IMR-90 (cell line): ENCODE measurements at regions not wholly inside any gene's neighbourhood (a gene's known extent, or its start where the extent isn't known, plus 50 kb on each side); places are given as distances from the start of the nearest gene placed in this dataset.

Experiments used
- ATAC-seq: fragments of 200-7000 bp; cut with Tn5 transposase; 2 replicates; pipeline ENCODE4 v1.9.1; 2020; ENCODE audit warnings: low read depth, mild to moderate bottlenecking, moderate library complexity
- BruUV-seq: library from RNA; stranded (reverse); fragments of 400-500 nt; replicated peaks from 2 replicates; lab custom pipeline; 2021; lab: Mats Ljungman, UMichigan
- CTCF ChIA-PET: fragments of 300-600 bp; formaldehyde crosslinking; extraction: SDS; loops from one replicate; lab custom pipeline; 2021; ENCODE audit warnings: antibody characterized with exemption; lab: Yijun Ruan, JAX
- POLR2A ChIA-PET: fragments of 300-600 bp; sonication (Branson Sonifier 250); formaldehyde crosslinking; loops from one replicate; lab custom pipeline; 2022; ENCODE audit warnings: antibody characterized with exemption; ENCODE audit not compliant: unreplicated experiment; lab: Charles Lee
- DNase-seq: peaks from one replicate; pipeline ENCODE4 v3.0.0; 2013
- H2AFZ ChIP-seq: replicated peaks from 2 replicates; pipeline ENCODE3; 2013; ENCODE audit warnings: low read length, mild to moderate bottlenecking; ENCODE audit not compliant: poor library complexity
- H2AK5ac ChIP-seq: 2 replicates; pipeline ENCODE4 v1.6.1; 2013; ENCODE audit warnings: low read depth, low read length, inconsistent platforms
- H2AK9ac ChIP-seq: replicated peaks from 2 replicates; pipeline ENCODE3; 2013; ENCODE audit warnings: mild to moderate bottlenecking, low read depth, low read length, moderate library complexity; ENCODE audit not compliant: poor library complexity
- H2BK120ac ChIP-seq: 2 replicates; pipeline ENCODE4 v1.6.1; 2013; ENCODE audit warnings: low read depth, low read length, inconsistent platforms
- H2BK15ac ChIP-seq: 3 replicates; pipeline ENCODE4 v1.6.1; 2013; ENCODE audit warnings: low read depth, low read length, inconsistent platforms
- H2BK20ac ChIP-seq: 2 replicates; pipeline ENCODE4 v1.6.1; 2013; ENCODE audit warnings: low read depth, mild to moderate bottlenecking, inconsistent platforms, low read length, moderate library complexity
- H2BK5ac ChIP-seq: 2 replicates; pipeline ENCODE4 v1.6.1; 2013; ENCODE audit warnings: mild to moderate bottlenecking, low read depth, low read length, inconsistent platforms; ENCODE audit not compliant: poor library complexity, severe bottlenecking
- H3K14ac ChIP-seq: replicated peaks from 2 replicates; pipeline ENCODE4 v1.6.1; 2013; ENCODE audit warnings: low read depth, low read length, inconsistent platforms
- H3K18ac ChIP-seq: 2 replicates; pipeline ENCODE4 v1.6.1; 2013; ENCODE audit warnings: low read depth, low read length, control low read depth
- H3K23ac ChIP-seq: 2 replicates; pipeline ENCODE4 v1.6.1; 2013; ENCODE audit warnings: low read depth, low read length, inconsistent platforms
- H3K27ac ChIP-seq: 2 replicates; pipeline ENCODE4 v1.5.1; 2013; ENCODE audit warnings: mild to moderate bottlenecking, control low read depth, low read length; ENCODE audit not compliant: insufficient read depth
- H3K27me3 ChIP-seq: 2 replicates; pipeline ENCODE4 v1.6.1; 2013; ENCODE audit warnings: low read length; ENCODE audit not compliant: control insufficient read depth, insufficient read depth
- H3K36me3 ChIP-seq: 2 replicates; pipeline ENCODE4 v1.6.1; 2013; ENCODE audit warnings: low read length, mixed read lengths; ENCODE audit not compliant: control insufficient read depth, insufficient read depth
- H3K4ac ChIP-seq: 2 replicates; pipeline ENCODE4 v1.6.1; 2013; ENCODE audit warnings: low read depth, low read length, inconsistent platforms
- H3K4me1 ChIP-seq: 2 replicates; pipeline ENCODE4 v1.6.1; 2013; ENCODE audit warnings: low read length, mixed read lengths; ENCODE audit not compliant: control insufficient read depth, insufficient read depth
- H3K4me2 ChIP-seq: 2 replicates; pipeline ENCODE4 v1.6.1; 2013; ENCODE audit warnings: low read depth, mild to moderate bottlenecking, control low read depth, low read length, moderate library complexity
- H3K4me3 ChIP-seq: 2 replicates; pipeline ENCODE4 v1.5.1; 2013; ENCODE audit warnings: low read depth, mild to moderate bottlenecking, control low read depth, low read length, moderate library complexity; ENCODE audit not compliant: insufficient read depth
- H3K56ac ChIP-seq: 2 replicates; pipeline ENCODE4 v1.6.1; 2013; ENCODE audit warnings: low read length, inconsistent platforms; ENCODE audit not compliant: insufficient read depth; ENCODE audit errors: extremely low read depth
- H3K79me1 ChIP-seq, 2 experiments: 2 replicates each; pipeline ENCODE4 v1.6.1; 2013; ENCODE audit warnings: low read length in 2 of 2, inconsistent platforms in 1 of 2, low read depth in 1 of 2
- H3K9ac ChIP-seq: 2 replicates; pipeline ENCODE4 v1.6.1; 2013; ENCODE audit warnings: low read depth, low read length, control low read depth
- H3K9me1 ChIP-seq: 2 replicates; pipeline ENCODE4 v1.6.1; 2013; ENCODE audit warnings: low read length, inconsistent platforms; ENCODE audit not compliant: insufficient read depth
- H3K9me3 ChIP-seq: 2 replicates; pipeline ENCODE4 v1.6.1; 2013; ENCODE audit warnings: low read length; ENCODE audit not compliant: control insufficient read depth, insufficient read depth
- H4K20me1 ChIP-seq: 2 replicates; pipeline ENCODE4 v1.6.1; 2013; ENCODE audit warnings: low read length, inconsistent platforms; ENCODE audit not compliant: insufficient read depth
- H4K5ac ChIP-seq: 2 replicates; pipeline ENCODE4 v1.6.1; 2013; ENCODE audit warnings: mild to moderate bottlenecking, low read depth, low read length, control low read depth
- H4K8ac ChIP-seq, 2 experiments: 2 replicates each; pipeline ENCODE4 v1.6.1; 2013; ENCODE audit warnings: low read depth in 2 of 2, low read length in 2 of 2, control low read depth in 1 of 2, inconsistent platforms in 1 of 2
- H4K91ac ChIP-seq: 2 replicates; pipeline ENCODE4 v1.6.1; 2013; ENCODE audit warnings: low read depth, low read length, inconsistent platforms; ENCODE audit not compliant: insufficient read depth
- BHLHE40 ChIP-seq: fragments of 150-350 bp; IDR thresholded peaks from 2 replicates; pipeline ENCODE4 v1.6.1; 2016; ENCODE audit warnings: mild to moderate bottlenecking, low read depth, low read length
- CEBPB ChIP-seq: IDR thresholded peaks from 2 replicates; pipeline ENCODE4 v1.6.1; 2012; ENCODE audit warnings: low read depth, low read length, improper control_type of control experiment
- CHD1 ChIP-seq: IDR thresholded peaks from 2 replicates; pipeline ENCODE4 v1.6.1; 2012; ENCODE audit warnings: low read depth, low read length, improper control_type of control experiment
- FOS ChIP-seq: fragments of 150-350 bp; IDR thresholded peaks from 2 replicates; pipeline ENCODE4 v1.6.1; 2016; ENCODE audit warnings: low read depth, low read length
- MAFK ChIP-seq: IDR thresholded peaks from 2 replicates; pipeline ENCODE4 v1.6.1; 2012; ENCODE audit warnings: low read depth, low read length, improper control_type of control experiment
- MAZ ChIP-seq: IDR thresholded peaks from 2 replicates; pipeline ENCODE4 v1.6.1; 2012; ENCODE audit warnings: low read depth, mild to moderate bottlenecking, low read length, improper control_type of control experiment, moderate library complexity, borderline replicate concordance
- MXI1 ChIP-seq: IDR thresholded peaks from 2 replicates; pipeline ENCODE4 v1.6.1; 2012; ENCODE audit warnings: low read depth, mild to moderate bottlenecking, low read length, moderate library complexity, borderline replicate concordance
- NFE2L2 ChIP-seq: fragments of 150-350 bp; IDR thresholded peaks from 2 replicates; pipeline ENCODE4 v1.6.1; 2016; ENCODE audit warnings: low read depth, mild to moderate bottlenecking, low read length
- POLR2A ChIP-seq: IDR thresholded peaks from 2 replicates; pipeline ENCODE4 v1.6.1; 2012; ENCODE audit warnings: mild to moderate bottlenecking, low read depth, low read length
- RAD21 ChIP-seq: IDR thresholded peaks from 2 replicates; pipeline ENCODE4 v1.6.1; 2012; ENCODE audit warnings: low read length, improper control_type of control experiment
- RCOR1 ChIP-seq: IDR thresholded peaks from 2 replicates; pipeline ENCODE4 v1.6.1; 2012; ENCODE audit warnings: mild to moderate bottlenecking, low read length, improper control_type of control experiment; ENCODE audit not compliant: insufficient replicate concordance
- RFX5 ChIP-seq: IDR thresholded peaks from 2 replicates; pipeline ENCODE4 v1.8.0; 2012; ENCODE audit warnings: low read depth, mild to moderate bottlenecking, low read length, moderate library complexity
- SMC3 ChIP-seq: fragments of 150-350 bp; IDR thresholded peaks from 2 replicates; pipeline ENCODE4 v1.6.1; 2016; ENCODE audit warnings: low read depth, mild to moderate bottlenecking, antibody characterized with exemption, low read length, moderate library complexity
- WGBS, 2 experiments: methylation state at CpG; one replicate each; pipeline versions ENCODE4 v1.1.5 to v1.1.7; 2013; ENCODE audit warnings: missing lambda C conversion rate in 2 of 2; ENCODE audit not compliant: insufficient read length in 1 of 2; ENCODE audit errors: extremely low coverage in 2 of 2; 5-methylcytosine and 5-hydroxymethylcytosine counted together
- dilution Hi-C: fragments of 300-500 bp; cut with HindIII; formaldehyde crosslinking; loops from one replicate; pipeline ENCODE4 v1.14.3; 2018; ENCODE audit warnings: low sequenced_read_pairs; ENCODE audit not compliant: unreplicated experiment
- in situ Hi-C: fragments of 300-500 bp; cut with MboI; formaldehyde crosslinking; loops from 3 replicates; pipeline ENCODE4 v1.14.3; 2019; ENCODE audit warnings: low sequenced_read_pairs, inconsistent platforms, mixed read lengths
- intact Hi-C: fragments of 100-400 bp; cut with micrococcal nuclease; formaldehyde crosslinking; loops from 2 replicates; pipeline ENCODE4 v1.10.0; 2022
- TF ChIP-seq, protein P1 (sequence below): conservative IDR thresholded peaks from 2 replicates; pipeline ENCODE4 v1.5.1; 2012; ENCODE audit warnings: mild to moderate bottlenecking, low read depth, low read length, improper control_type of control experiment
- TF ChIP-seq, protein P2 (sequence below): fragments of 150-350 bp; IDR thresholded peaks from 2 replicates; pipeline ENCODE4 v1.6.1; 2016; ENCODE audit warnings: low read depth, mild to moderate bottlenecking, low read length, moderate library complexity, borderline replicate concordance
- TF ChIP-seq, protein P3 (sequence below): fragments of 150-350 bp; IDR thresholded peaks from 2 replicates; pipeline ENCODE4 v1.6.1; 2017; ENCODE audit warnings: mild to moderate bottlenecking, antibody characterized with exemption, low read length, low read depth

DNA sequence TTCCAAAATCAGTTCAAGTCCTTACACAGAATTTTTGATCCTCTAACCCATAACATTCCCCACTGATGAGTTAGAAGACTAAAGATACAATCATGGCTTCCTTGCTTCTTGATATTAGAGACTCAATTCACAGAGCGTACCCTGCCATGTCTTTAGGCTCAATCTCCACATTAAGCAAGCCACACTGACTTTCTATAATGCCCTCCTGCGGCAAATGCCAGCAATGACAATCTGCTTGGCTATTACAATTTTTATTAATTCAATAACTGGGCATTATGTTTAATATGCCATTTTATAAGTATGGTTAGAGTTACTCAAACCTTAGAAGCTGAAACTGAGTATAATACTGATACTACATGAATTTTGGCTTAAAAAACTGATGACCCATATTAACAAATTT lies 479.7 kb upstream of the NR2F2 start:
- no peak overlapping the region for H3K56ac ChIP-seq
- no peak overlapping the region for H3K14ac ChIP-seq
- ChIA-PET CTCF (no interaction called here), POLR2A (no interaction called here)
- H2AK9ac ChIP-seq, result no peak overlapping the region
- no peak overlapping the region for H4K8ac ChIP-seq
- no peaks in the 10 kb centered on the region for H3K79me1 ChIP-seq
- H2BK120ac ChIP-seq, result no peak overlapping the region
- no peak for TF ChIP-seq CHD1
- TF ChIP-seq CEBPB, result no peak
- TF ChIP-seq POLR2A, result no peak
- TF ChIP-seq, protein P1, sequence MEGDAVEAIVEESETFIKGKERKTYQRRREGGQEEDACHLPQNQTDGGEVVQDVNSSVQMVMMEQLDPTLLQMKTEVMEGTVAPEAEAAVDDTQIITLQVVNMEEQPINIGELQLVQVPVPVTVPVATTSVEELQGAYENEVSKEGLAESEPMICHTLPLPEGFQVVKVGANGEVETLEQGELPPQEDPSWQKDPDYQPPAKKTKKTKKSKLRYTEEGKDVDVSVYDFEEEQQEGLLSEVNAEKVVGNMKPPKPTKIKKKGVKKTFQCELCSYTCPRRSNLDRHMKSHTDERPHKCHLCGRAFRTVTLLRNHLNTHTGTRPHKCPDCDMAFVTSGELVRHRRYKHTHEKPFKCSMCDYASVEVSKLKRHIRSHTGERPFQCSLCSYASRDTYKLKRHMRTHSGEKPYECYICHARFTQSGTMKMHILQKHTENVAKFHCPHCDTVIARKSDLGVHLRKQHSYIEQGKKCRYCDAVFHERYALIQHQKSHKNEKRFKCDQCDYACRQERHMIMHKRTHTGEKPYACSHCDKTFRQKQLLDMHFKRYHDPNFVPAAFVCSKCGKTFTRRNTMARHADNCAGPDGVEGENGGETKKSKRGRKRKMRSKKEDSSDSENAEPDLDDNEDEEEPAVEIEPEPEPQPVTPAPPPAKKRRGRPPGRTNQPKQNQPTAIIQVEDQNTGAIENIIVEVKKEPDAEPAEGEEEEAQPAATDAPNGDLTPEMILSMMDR, result no peak
- TF ChIP-seq FOS, result no peak
- no peak for TF ChIP-seq RFX5
- TF ChIP-seq RAD21, result no peak
- TF ChIP-seq MAZ, result no peak
- TF ChIP-seq, protein P2, sequence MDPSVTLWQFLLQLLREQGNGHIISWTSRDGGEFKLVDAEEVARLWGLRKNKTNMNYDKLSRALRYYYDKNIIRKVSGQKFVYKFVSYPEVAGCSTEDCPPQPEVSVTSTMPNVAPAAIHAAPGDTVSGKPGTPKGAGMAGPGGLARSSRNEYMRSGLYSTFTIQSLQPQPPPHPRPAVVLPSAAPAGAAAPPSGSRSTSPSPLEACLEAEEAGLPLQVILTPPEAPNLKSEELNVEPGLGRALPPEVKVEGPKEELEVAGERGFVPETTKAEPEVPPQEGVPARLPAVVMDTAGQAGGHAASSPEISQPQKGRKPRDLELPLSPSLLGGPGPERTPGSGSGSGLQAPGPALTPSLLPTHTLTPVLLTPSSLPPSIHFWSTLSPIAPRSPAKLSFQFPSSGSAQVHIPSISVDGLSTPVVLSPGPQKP, result no peak
- no peak for TF ChIP-seq RCOR1
- TF ChIP-seq BHLHE40, result no peak
- TF ChIP-seq NFE2L2, result no peak
- no peak for TF ChIP-seq SMC3
- TF ChIP-seq, protein P3, sequence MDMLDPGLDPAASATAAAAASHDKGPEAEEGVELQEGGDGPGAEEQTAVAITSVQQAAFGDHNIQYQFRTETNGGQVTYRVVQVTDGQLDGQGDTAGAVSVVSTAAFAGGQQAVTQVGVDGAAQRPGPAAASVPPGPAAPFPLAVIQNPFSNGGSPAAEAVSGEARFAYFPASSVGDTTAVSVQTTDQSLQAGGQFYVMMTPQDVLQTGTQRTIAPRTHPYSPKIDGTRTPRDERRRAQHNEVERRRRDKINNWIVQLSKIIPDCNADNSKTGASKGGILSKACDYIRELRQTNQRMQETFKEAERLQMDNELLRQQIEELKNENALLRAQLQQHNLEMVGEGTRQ, result no peak
- TF ChIP-seq MXI1, result no peak
- no peak for TF ChIP-seq MAFK
- H3K36me3 ChIP-seq, result no peaks in the 10 kb centered on the region
- no peak overlapping the region for H2AK5ac ChIP-seq
- H3K23ac ChIP-seq, result no peak overlapping the region
- H3K18ac ChIP-seq, result no peak overlapping the region
- H3K4ac ChIP-seq, result no peak overlapping the region
- H2BK15ac ChIP-seq, result no peak overlapping the region
- H3K4me3 ChIP-seq, result no peak overlapping the region
- no peak overlapping the region for H4K5ac ChIP-seq
- dilution Hi-C loops, result no loop called here
- no peaks in the 10 kb centered on the region for H3K9me3 ChIP-seq
- in situ Hi-C loops, result no loop called here
- H4K91ac ChIP-seq, result no peak overlapping the region
- ATAC-seq (no peak), DNase-seq (no peak)
- H2AFZ ChIP-seq, result no peak overlapping the region
- H3K9me1 ChIP-seq, result no peaks in the 10 kb centered on the region
- H3K27ac ChIP-seq, result no peak overlapping the region
- H3K27me3 ChIP-seq, result no peaks in the 10 kb centered on the region
- no peaks in the 10 kb centered on the region for H4K20me1 ChIP-seq
- intact Hi-C loops, result loop anchor here (10.0 kb wide), 1 partner anchor 474 kb away; no protein-coding TSS in a partner anchor
- no peak overlapping the region for H3K4me2 ChIP-seq
- no peak overlapping the region for H2BK5ac ChIP-seq
- BruUV-seq, result no TSS peak
- peaks cover 5% of the 10 kb centered on the region for H3K4me1 ChIP-seq
- no peak overlapping the region for H3K9ac ChIP-seq
- H2BK20ac ChIP-seq, result no peak overlapping the region
- WGBS, 2 experiments, result no CpG with 5 or more reads among the region's 2 CpGs
